ENCODE measurements at regions not wholly inside any gene's neighbourhood (a gene's known extent, or its start where the extent isn't known, plus 50 kb on each side); places are given as distances from the start of the nearest gene placed in this dataset.
"Not testable (repeated sequence)": the region's sequence is repeated elsewhere in the genome, so short reads cannot be mapped to it uniquely, and the experiment has no call there.

DNA sequence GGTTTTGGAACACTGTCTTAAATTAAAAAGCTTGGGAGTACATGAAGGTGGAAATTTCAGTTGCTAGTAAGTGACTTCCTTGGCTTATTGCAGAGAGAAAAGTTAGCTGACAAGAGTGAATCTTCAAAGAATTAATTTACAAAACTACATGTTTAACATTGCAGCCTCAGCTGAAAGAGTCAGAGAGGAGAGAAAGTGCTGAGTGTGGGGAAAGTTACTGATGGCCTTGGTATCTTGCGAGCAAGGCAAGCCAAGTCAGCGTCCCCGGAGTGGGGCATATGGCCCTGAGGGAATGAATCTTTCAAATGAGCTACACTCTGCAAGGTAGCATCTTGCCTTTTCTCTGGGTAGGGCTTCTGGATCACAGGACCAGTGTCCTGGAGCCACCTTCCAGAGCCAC, 131.3 kb downstream of the LPIN1 start:
- DNase-seq (ENCODE audit: low spot score): no peak
- TF ChIP-seq, protein P1, sequence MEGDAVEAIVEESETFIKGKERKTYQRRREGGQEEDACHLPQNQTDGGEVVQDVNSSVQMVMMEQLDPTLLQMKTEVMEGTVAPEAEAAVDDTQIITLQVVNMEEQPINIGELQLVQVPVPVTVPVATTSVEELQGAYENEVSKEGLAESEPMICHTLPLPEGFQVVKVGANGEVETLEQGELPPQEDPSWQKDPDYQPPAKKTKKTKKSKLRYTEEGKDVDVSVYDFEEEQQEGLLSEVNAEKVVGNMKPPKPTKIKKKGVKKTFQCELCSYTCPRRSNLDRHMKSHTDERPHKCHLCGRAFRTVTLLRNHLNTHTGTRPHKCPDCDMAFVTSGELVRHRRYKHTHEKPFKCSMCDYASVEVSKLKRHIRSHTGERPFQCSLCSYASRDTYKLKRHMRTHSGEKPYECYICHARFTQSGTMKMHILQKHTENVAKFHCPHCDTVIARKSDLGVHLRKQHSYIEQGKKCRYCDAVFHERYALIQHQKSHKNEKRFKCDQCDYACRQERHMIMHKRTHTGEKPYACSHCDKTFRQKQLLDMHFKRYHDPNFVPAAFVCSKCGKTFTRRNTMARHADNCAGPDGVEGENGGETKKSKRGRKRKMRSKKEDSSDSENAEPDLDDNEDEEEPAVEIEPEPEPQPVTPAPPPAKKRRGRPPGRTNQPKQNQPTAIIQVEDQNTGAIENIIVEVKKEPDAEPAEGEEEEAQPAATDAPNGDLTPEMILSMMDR (IDR thresholded peaks at IDR 0.05; ENCODE audit: borderline replicate concordance, control extremely low read depth, extremely low read depth, insufficient read depth, missing control alignments): no peak
- in situ Hi-C loops (cut with MboI; ENCODE audit: low sequenced_read_pairs, unreplicated experiment): no loop called here

DNA sequence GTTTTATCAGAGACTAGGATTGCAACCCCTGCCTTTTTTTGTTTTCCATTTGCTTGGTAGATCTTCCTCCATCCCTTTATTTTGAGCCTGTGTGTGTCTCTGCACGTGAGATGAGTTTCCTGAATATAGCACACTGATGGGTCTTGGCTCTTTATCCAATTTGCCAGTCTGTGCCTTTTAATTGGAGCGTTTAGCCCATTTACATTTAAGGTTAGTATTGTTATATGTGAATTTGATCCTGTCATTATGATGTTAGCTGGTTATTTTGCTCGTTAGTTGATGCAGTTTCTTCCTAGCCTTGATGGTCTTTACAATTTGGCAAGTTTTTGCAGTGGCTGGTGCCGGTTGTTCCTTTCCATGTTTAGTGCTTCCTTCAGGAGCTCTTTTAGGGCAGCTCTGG, 138.8 kb downstream of the LPIN1 start:
- in situ Hi-C loops (cut with MboI; ENCODE audit: low sequenced_read_pairs, unreplicated experiment); DNase-seq (ENCODE audit: low spot score): not testable (repeated sequence)

DNA sequence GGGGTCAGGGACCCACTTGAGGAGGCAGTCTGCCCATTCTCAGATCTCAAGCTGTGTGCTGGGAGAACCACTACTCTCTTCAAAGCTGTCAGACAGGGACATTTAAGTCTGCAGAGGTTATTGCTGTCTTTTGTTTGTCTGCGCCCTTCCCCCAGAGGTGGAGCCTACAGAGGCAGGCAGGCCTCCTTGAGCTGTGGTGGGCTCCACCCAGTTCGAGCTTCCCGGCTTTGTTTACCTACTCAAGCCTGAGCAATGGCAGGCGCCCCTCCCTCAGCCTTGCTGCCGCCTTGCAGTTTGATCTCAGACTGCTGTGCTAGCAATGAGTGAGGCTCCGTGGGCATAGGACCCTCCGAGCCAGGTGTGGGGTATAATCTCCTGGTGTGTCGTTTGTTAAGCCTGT, 140.5 kb downstream of the LPIN1 start:
- DNase-seq (ENCODE audit: low spot score); in situ Hi-C loops (cut with MboI; ENCODE audit: low sequenced_read_pairs, unreplicated experiment): not testable (repeated sequence)

DNA sequence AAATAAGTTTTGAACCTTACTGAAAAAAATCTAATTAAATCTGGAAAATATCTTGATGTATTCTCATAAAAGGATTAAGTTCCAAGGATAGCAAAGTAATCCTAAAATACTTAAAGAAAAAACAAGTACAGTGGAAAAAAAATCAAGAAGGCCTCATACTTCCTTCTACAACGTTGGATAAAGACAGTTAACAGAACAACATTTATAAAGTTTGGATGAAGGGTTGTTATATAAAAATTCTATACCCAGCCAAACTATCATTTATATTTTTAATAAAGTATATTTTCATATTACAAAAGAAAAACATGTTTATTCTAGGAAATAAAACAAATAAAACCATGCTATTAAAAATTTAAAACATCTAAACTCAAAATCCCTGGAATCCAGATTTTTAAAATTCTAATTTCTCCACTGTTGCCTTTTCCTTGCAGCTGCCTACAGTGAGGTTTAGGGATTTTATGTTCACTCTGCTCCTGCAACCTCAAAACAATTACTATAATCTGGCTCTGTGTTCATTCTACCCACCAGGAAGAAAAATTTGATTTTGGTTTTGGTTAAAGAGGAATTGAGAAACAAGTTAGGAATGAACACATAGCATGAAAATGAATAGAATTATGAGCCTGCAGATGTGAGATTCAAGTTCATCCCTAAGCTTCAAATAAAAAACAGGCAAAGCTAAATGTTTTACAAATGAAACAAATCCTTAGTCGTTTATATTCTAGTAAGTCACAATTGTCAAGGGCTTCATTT, 142.8 kb downstream of the LPIN1 start:
- in situ Hi-C loops (cut with MboI; ENCODE audit: low sequenced_read_pairs, unreplicated experiment): no loop called here
- TF ChIP-seq, protein P1 (IDR thresholded peaks at IDR 0.05; ENCODE audit: borderline replicate concordance, control extremely low read depth, extremely low read depth, insufficient read depth, missing control alignments): no peak
- DNase-seq (ENCODE audit: low spot score): no peak

DNA sequence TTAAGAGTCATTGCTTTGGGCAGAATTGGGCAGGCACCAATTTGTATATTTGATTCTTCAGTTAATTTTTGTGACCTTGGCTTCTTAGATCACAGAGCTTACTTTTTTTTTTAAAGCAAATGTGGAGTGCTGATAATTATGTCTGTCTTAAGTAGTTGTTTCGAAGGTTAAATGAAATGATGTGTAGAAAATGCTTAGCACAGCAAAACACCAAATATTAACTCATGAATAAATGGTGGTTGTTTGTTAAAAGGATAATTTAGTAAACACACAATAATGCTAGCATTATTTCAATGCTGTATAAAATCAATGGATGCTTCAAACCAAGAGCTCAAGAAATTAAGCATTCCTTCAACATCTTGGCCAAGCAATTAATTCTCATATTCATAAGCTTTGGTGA, 143.4 kb downstream of the LPIN1 start:
- TF ChIP-seq, protein P1 (IDR thresholded peaks at IDR 0.05; ENCODE audit: borderline replicate concordance, control extremely low read depth, extremely low read depth, insufficient read depth, missing control alignments): no peak
- in situ Hi-C loops (cut with MboI; ENCODE audit: low sequenced_read_pairs, unreplicated experiment): no loop called here
- DNase-seq (ENCODE audit: low spot score): no peak

DNA sequence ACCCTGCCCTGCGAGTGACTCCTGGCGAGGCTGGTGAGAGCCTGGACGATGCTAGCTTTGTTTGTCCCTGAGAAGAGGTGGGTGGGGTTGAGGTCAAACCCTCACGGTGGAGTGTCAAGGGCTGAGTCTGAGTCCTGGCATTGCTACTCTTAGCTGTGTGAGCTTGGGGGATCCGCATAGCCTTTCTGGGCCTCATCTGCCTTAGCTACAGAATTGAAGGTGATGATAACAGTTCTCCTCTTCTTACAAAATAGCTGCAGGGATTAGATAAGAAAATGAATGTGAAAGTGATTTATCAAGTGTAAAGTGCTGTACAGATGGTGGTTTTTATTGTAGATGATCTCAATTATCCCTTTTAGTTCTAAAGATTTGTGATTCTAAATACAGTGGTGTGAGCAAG, 144.6 kb downstream of the LPIN1 start:
- in situ Hi-C loops (cut with MboI; ENCODE audit: low sequenced_read_pairs, unreplicated experiment): no loop called here
- no peak for DNase-seq (ENCODE audit: low spot score)
- TF ChIP-seq, protein P1 (IDR thresholded peaks at IDR 0.05; ENCODE audit: borderline replicate concordance, control extremely low read depth, extremely low read depth, insufficient read depth, missing control alignments): no peak

DNA sequence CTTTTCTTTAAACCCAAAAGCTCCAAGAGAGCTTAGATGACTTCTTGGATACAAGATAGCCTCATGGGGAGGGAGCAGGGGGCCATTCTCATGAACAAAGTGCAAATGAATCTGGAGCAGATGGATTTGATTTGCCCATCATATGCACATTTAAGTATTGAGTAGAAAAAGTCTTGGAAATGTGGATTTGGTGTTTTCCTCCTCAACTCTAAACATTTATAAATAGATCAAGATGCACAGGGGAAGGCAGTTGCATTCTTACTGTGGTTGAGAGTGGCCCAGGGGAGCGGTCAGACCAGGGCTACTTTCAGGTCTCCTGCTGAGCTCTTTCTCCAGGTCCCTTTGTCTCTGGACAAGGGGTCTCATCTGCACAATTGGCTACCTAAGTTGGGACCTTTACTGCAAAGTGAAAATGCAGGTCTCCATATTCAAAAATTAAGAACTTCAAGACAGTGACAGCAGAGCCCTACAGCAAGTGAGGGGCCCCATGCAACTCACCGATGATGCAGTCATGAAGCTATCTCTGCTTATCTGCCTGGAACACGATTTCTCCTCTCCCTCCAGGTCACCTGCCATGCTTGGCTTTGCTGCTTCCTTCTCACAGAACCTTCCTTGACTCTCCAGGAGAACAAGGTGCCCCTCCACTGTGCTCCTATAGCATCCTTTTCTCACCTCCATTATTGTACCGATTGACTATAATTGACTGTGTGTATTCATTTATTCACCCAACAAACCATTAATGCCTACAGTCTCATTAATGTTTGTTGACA, 145.4 kb downstream of the LPIN1 start:
- in situ Hi-C loops (cut with MboI; ENCODE audit: low sequenced_read_pairs, unreplicated experiment): no loop called here
- TF ChIP-seq, protein P1 (IDR thresholded peaks at IDR 0.05; ENCODE audit: borderline replicate concordance, control extremely low read depth, extremely low read depth, insufficient read depth, missing control alignments): no peak
- no peak for DNase-seq (ENCODE audit: low spot score)

All from GM13976 (cell line).